PFSK-1 (cell line): ENCODE measurements at regions not wholly inside any gene's neighbourhood (a gene's known extent, or its start where the extent isn't known, plus 50 kb on each side); places are given as distances from the start of the nearest gene placed in this dataset.

Source experiments
- FOXP2 ChIP-seq: optimal IDR thresholded peaks from 2 replicates; pipeline ENCODE3; 2011; ENCODE audit warnings: borderline replicate concordance, control low read depth, inconsistent platforms; ENCODE audit not compliant: insufficient read depth; ENCODE audit errors: extremely low read length, extremely low read depth
- POLR2AphosphoS5 ChIP-seq: IDR thresholded peaks from 2 replicates; pipeline ENCODE4 v1.6.1; 2012; ENCODE audit warnings: low read depth, mild to moderate bottlenecking, control low read depth, low read length, moderate library complexity
- SIN3A ChIP-seq: IDR thresholded peaks from 2 replicates; pipeline ENCODE4 v1.6.1; 2012; ENCODE audit warnings: mild to moderate bottlenecking, low read length, moderate library complexity, borderline replicate concordance; ENCODE audit not compliant: insufficient read depth
- TAF1 ChIP-seq: IDR thresholded peaks from 2 replicates; pipeline ENCODE4 v1.6.1; 2012; ENCODE audit warnings: low read length, control low read depth, borderline replicate concordance; ENCODE audit not compliant: insufficient read depth
- TF ChIP-seq, protein P1 (sequence below), 2 experiments: IDR thresholded peaks; 2 replicates each; pipeline versions ENCODE4 v1.6.1 to v1.8.0; 2011 to 2012; ENCODE audit warnings: low read depth in 2 of 2, low read length in 2 of 2, control low read depth in 1 of 2, inconsistent platforms in 1 of 2, mild to moderate bottlenecking in 1 of 2, moderate library complexity in 1 of 2; ENCODE audit not compliant: insufficient read depth in 1 of 2

GRCh38 chr6:2464641-2465040 lies 219.2 kb upstream of the GMDS start:
- TF ChIP-seq, protein P1, sequence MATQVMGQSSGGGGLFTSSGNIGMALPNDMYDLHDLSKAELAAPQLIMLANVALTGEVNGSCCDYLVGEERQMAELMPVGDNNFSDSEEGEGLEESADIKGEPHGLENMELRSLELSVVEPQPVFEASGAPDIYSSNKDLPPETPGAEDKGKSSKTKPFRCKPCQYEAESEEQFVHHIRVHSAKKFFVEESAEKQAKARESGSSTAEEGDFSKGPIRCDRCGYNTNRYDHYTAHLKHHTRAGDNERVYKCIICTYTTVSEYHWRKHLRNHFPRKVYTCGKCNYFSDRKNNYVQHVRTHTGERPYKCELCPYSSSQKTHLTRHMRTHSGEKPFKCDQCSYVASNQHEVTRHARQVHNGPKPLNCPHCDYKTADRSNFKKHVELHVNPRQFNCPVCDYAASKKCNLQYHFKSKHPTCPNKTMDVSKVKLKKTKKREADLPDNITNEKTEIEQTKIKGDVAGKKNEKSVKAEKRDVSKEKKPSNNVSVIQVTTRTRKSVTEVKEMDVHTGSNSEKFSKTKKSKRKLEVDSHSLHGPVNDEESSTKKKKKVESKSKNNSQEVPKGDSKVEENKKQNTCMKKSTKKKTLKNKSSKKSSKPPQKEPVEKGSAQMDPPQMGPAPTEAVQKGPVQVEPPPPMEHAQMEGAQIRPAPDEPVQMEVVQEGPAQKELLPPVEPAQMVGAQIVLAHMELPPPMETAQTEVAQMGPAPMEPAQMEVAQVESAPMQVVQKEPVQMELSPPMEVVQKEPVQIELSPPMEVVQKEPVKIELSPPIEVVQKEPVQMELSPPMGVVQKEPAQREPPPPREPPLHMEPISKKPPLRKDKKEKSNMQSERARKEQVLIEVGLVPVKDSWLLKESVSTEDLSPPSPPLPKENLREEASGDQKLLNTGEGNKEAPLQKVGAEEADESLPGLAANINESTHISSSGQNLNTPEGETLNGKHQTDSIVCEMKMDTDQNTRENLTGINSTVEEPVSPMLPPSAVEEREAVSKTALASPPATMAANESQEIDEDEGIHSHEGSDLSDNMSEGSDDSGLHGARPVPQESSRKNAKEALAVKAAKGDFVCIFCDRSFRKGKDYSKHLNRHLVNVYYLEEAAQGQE (IDR thresholded peaks at IDR 0.05; ENCODE audit: insufficient read depth in 1 of 2, low read depth in 2 of 2, low read length in 2 of 2) = no peak
- TF ChIP-seq FOXP2 = no peak
- no peak for TF ChIP-seq TAF1
- no peak for TF ChIP-seq SIN3A
- TF ChIP-seq POLR2AphosphoS5 = no peak

- no peak for TF ChIP-seq FOXP2
- no peak for TF ChIP-seq TAF1
- TF ChIP-seq, protein P1 (IDR thresholded peaks at IDR 0.05; ENCODE audit: insufficient read depth in 1 of 2, low read depth in 2 of 2, low read length in 2 of 2) = no peak
- no peak for TF ChIP-seq POLR2AphosphoS5
- no peak for TF ChIP-seq SIN3A
Measured at GRCh38 chr6:2462831-2463230, 217.4 kb upstream of the GMDS start.

DNA sequence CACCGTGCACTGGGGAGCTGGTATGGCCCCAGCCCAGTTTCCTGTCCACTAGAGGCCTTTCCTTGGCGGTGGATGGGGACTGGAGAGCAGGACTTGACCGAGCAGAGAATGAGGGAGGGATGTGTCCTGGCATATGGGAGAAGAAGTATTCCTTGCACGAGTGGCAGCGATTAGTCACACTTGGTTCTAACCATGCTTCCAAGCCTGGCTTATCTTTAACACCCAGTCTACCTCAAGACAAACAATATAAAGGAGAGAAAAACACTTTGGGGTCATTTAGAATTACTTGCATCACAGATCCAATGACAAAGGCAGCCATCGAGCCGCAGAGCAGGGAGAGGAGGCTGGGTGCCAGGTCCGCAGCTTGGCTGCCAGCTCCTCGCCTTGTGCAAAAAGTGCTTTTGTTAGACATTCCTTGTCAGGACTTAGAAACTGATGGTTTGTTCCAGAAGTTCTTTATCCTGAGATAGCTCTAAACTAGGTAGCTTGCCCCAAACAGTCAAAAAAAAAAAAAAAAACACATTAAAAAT lies 214.9 kb upstream of the GMDS start:
- TF ChIP-seq POLR2AphosphoS5 = no peak
- TF ChIP-seq, protein P1 (IDR thresholded peaks at IDR 0.05; ENCODE audit: insufficient read depth in 1 of 2, low read depth in 2 of 2, low read length in 2 of 2) = no peak
- TF ChIP-seq TAF1 = no peak
- no peak for TF ChIP-seq FOXP2
- no peak for TF ChIP-seq SIN3A

DNA sequence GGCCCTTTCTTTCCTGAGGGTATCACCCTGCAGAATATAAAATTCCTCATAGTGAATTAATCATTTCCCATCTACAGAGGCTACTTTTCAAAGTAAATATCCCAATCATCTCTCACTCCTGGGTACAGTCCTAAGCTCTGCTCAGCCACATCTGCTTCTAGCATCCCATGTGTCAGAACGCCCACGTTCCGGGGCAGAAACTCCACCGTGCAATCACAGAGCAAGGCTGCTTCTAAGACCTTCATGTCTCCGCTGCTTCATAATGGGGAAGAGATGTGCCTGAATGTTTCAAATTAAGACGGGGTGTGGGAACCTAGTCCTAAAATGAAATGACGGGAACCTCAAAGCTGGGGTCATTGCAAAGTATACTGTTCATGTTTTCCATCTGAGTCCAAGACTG lies 208.8 kb upstream of the GMDS start:
- no peak for TF ChIP-seq SIN3A
- no peak for TF ChIP-seq TAF1

- TF ChIP-seq TAF1 (no peak), POLR2AphosphoS5 (no peak), SIN3A (no peak), FOXP2 (no peak)
- TF ChIP-seq, protein P1 (IDR thresholded peaks at IDR 0.05; ENCODE audit: insufficient read depth in 1 of 2, low read depth in 2 of 2, low read length in 2 of 2) = no peak
Measured at GRCh38 chr6:2450546-2450945, 205.1 kb upstream of the GMDS start.
